NCI-H1694 treated with DMSO at 0.1 percent for 48 hours (cell line): ENCODE measurements at regions not wholly inside any gene's neighbourhood (a gene's known extent, or its start where the extent isn't known, plus 50 kb on each side); places are given as distances from the start of the nearest gene placed in this dataset.

Source experiments
- DNase-seq: peaks from one replicate; lab custom pipeline; 2025; lab: John Stamatoyannopoulos, UW

DNA sequence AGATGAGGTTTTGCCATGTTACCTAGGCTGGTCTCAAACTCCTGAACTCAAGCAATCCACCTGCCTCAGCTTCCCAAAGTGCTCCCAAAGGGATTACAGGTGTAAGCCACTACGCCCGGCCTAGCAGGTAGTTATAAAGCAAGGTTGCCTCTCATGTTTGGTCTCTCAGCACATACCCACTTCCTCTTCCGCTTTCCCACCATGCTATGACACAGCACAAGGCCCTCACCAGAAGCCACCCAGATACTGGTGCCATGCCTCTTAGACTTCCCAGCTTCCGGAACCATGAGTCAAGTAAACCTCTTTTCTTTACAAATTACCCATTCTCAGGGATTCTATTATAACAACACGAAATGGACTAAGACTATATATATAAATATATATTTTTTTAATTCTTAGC, 143.6 kb downstream of the COPRS start:
- DNase-seq = no peak

DNA sequence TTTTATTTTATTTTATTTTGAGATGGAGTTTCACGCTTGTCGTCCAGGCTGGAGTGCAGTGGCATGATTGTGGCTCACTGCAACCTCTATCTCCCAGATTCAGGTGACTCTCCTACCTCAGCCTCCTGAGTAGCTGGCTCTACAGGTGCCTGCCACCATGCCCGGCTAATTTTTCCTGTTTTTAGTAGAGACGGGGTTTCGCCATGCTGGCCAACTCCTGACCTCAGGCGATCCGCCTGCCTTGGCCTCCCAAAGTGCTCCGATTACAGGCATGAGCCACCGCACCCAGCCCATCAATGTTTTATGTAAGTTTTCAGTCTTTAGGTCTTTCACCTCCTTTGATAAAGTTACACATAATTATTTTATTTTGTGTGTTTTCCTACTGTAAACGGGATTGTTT, 154.6 kb downstream of the COPRS start:
- DNase-seq = no peak

DNA sequence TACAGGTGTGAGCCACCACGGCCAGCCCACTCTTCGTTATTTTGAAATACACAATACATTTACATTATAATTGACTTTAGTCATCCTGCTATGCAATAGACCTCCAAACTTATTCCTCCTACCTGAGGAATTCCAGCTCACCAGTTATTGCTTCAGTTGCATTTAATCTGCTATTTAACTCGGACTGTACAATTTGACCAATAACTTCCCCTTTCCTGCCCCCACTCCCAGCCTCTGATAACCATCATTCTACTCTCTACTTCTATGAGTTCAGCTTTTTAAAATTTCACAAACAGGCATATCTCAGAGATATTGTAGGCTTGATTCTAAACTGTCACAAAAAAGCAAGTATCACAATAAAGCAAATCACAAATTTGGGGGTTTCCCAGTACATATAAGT, 157.0 kb downstream of the COPRS start:
- DNase-seq = no peak

DNA sequence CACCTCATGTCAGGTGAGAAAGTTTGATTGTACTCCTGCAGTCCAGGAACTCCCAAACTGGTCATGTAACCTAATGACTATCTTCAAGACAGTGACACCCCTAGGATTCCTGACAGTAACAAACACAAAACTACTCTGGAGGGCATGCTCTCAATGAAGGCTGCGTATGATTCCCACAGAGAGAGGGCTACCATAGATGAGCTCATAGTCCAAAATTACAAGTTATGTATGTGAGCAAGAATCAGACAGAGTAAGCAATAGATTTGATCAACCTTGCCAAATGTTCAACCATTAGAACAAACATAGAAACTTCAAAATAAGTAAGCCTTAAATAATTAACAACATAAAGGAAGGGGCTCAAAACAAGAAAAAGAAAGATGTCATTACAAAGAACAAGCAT, 158.1 kb downstream of the COPRS start:
- DNase-seq = no peak

DNA sequence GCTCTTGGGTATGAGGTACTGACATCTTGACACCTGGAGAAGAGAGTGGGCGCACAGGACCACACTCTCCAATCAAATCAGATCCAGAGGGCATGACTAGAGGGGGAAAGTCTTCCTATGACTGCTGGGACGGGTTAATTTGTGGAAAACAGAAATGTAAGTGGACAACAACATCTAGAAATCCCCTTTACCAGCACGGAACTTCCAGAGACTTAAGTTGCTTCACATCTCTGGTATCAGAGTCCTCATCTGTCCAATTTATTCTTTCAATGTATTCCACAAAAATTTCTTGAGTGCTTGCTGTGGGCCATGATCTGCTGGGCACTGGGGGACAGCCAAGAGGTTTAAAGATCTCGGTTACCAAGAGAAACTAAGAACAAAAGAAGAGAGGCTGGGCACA, 159.2 kb downstream of the COPRS start:
- DNase-seq = no peak

DNA sequence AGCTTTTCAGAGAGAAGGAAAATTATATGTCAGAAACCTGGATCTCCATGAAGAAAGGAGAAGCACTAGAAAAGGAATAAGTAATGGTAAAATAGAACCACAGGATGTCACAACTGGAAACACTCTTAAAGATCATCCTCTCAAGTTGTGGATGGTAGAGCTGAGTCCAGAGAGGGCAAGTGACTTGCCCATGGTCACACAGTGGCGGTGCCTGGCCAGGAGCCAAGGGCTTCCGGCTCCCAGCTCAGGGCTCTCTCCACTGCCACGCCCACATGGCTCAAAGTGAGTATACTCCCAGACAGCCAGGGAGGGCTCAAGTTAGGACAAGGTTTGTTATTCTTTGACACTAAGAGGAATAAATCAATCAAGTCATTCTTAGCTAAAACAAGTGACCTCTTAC, 159.8 kb downstream of the COPRS start:
- DNase-seq = no peak

DNA sequence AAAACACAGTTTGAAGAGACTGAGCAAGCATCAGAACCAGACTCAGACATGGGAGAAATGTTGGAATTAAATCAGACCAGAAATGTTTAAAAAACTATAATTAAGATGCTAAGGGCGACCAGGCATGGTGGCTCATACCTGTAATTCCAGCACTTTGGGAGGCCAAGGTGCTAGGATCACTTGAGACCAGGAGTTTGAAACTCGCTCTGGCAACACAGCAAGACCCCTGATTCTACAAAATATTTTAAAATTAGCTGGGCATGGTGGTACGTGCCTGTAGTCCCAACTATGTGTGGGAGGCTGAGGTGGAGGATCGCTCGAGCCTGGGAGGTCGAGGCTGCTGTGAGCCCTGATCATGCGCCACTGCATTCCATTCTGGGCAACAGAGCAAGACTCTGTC, 160.3 kb downstream of the COPRS start:
- no peak for DNase-seq

DNA sequence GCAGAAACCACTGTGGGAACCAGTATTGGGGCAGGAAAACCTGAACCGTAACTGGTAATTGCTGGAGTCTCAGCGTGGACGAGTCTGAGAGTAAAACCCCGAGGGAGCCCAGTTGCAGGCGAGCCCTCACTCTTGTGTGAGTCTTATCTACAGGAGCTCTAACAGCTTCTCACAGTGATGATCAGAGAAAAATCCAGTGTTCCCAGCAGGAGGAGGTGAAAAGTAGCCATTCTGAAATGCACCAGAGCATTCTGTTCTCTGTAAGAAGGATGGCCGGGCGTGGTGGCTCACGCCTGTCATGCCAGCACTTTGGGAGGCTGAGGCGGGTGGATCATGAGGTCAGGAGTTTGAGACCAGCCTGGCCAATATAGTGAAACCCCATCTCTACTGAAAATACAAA, 161.2 kb downstream of the COPRS start:
- no peak for DNase-seq

DNA sequence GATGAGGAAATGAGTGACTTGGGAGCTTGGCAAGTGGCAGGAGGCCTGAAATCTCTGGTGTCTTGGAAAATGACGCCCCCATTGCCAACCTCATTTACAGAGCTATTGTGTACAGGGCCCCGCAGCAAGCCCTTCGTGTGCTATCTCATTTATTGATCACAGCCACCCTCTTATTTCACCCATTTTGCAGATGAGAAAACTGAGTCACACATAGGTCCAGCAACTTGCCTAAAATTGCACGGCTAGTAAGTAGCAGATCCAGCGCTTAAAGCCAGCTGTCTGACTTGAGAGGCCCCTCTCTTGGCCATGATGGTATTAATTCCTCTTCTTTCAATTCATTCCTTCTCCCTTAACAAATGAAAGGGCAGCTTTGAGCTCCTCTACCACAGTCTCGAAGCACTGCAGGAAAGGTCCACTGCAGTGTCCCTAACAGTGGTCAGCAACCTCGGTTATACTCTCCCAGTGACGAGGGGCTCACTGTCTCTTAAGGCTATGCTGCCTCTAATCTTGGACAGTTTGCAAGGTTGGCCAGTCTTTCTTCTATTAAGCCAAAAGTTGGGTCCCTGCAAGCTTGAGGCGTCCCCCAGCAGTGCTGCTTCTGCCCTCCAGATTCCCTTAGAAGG, 162.2 kb downstream of the COPRS start:
- DNase-seq = no peak

DNA sequence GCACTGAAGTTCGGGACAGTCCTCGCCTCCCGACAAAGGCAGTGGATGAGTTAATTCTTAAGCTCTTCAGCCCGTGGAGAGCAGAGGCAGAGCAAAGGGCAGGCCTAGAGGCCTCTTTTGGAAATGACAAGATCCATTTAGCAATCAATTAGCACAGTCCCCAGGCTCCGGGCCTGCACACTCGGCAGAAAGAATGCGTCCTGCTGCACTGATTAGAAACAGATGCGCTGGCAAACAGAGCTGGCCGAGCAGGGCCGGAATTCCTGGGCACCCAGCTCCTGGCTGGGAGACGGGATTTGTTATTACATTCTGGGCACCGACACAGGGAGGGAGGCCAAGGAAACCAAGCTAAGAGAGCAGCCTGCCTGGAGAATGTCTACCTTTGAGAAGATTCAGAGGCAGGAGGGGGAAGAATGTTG, 162.9 kb downstream of the COPRS start:
- DNase-seq = peak; percentile 24

DNA sequence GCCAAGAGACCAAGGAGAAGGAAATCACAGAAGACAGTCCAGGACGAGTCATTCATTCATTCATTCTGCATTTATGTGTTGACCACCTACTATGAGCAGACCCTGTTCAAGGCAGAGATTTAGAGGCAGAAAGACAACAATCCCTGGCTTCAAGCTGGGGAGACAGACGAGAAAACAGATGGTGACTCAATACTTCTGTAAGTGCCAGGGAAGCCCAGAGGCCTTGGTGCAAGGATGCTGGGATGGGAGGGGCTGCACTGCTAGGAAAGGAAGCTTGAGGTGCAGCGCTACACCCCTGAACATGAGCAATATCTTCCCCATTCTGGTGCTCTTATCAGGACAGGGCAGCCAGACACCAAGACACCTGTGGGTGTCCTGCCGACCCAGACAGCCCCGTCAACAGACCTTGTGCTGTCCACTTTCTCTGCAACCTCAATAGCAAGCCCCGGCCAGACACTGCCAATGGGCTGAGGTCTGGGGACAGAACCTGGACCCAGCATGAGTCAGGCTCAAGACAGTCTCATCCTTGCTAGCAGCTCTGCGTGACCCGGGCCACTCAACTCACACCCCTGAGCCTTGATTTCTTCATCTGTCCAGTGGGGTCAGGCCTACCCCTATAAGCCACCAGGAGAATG, 163.5 kb downstream of the COPRS start:
- no peak for DNase-seq

DNA sequence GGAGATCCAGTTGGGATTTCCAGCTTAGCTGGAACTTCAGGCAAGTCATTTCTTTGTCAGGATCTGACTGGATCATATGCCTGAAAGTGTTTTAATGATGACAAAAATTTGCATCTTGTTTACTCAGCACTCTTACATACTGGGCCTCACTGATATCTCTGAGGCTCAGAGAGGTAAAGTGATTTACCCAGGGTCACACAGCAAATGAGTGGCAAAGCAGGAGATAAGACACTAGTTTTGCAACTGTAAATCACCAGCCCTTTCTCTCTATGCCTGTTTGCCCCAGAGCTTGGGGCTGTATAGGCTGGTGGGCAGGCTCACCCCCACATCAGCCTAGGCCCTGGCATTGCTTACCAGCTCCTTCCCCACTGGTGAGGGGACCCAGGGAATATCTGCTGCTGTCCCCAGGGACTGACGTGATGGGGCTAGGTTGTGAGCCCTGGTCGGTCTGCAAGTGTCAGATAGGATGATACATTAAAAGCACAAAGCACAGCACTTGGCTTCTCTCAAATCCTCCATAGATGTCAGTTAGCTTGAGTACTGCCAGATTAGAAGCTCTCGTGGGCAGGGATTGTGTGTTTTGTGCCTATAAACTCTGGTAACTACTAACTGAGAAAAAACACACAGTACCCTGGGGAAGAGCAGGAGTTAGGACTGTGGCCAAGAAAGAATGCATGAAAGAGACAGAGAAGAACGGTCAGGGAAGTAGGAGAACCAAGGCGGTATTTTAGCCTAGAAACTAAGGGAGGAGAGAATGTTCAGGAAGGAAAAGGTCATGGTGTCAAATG, 165.4 kb downstream of the COPRS start:
- DNase-seq = no peak

DNA sequence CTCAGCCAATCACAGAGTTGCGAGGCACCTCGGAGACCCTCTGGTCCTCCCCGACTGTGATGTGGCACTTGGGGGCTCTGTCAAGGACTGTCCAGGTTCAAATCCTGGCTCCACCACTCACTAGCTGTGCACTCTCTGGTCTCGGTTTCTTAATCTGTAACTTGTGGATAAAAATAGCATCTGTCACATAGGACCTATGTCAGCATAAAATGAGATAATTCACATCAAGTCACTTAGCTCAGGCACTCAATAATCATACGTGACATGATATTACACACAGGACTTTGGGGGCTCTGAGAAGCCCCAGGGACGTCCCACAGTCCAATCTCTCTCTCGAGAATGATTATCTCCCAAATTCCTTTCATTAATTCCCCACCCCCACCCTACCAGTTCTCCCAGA, 166.4 kb downstream of the COPRS start:
- DNase-seq = no peak

DNA sequence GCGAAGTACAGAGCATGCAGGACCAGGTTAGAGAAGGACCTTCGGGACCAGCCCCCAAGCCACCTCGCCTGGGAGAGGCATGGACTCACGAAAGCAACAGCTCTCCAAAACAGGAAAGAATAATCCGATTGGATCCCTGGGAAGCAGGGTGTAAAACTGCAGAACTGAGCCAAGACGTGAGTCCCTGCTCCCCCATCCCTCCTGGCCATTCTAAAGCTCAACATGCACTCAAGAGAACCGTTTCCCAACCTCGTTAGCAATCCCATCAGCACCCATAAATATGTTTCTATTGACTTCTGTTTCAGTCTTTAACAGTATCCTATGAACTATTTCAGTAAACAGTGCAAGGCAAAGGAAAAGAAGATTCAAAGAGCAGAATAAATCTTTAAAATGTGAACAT, 167.0 kb downstream of the COPRS start:
- no peak for DNase-seq

DNA sequence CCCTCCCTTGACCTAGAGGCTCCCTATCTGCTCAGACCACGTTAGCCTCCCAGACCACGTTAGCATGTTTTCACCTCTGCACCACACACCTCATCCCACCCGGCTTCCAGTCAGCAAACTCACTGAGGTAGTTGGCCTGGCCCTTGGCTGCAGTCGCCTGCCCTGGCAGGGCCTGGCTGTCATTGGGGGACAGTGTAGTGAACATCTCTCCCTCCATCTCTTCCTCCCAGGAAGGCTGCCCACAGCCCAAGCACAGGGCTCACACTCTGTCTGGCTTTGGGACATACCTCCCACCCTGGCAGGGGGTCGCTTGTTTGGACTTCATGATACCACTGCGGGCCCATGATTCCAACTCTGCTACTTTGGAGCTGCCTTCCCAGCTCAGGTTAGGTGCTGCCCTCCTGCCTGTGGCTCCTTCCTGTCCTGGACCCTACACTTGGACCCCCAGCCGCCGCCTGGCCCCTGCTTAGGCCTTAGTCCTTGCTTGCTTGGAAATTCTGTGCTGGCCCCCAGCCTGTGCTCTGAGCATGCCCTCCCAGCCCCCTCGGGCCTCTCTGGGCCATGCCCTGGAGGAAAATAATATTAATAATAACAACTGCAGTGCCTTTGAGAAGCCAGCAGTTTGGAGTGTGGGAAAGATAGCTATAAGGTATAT, 167.7 kb downstream of the COPRS start:
- DNase-seq = no peak

DNA sequence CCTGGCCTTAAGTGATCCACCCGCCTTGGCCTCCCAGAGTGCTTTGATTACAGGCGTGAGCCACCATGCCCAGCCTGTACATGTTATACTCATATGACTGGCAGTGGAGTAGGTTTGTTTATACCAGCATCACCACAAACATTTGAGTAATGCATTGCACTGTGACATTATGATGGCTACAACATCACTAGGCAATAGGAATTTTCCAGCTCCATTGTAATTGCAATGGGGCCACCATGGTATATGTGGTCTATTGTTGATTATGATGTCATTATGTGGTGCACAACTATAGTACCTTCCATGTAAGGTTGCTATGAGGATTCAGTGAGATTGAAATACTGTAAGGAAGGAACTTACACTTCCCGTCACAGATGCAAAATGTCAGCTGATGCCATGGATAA, 168.9 kb downstream of the COPRS start:
- no peak for DNase-seq

DNA sequence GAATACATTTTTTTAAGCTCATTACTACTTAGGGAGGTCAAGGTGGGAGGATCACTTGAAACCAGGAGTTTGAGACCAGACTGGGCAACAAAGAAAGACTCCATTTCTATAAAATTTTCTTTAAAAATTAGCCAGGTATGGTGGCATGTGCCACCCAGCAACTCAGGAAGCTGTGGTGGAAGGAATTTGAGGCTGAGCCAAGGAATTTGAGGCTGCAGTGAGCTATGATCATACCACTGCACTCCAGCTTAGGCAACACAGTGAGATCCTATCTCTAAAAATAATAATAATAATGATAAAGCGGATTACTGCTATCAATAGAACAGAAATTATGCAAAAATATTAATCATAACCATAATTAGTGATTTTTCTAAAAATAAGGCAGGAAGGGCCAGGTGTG, 170.3 kb downstream of the COPRS start:
- DNase-seq = no peak

DNA sequence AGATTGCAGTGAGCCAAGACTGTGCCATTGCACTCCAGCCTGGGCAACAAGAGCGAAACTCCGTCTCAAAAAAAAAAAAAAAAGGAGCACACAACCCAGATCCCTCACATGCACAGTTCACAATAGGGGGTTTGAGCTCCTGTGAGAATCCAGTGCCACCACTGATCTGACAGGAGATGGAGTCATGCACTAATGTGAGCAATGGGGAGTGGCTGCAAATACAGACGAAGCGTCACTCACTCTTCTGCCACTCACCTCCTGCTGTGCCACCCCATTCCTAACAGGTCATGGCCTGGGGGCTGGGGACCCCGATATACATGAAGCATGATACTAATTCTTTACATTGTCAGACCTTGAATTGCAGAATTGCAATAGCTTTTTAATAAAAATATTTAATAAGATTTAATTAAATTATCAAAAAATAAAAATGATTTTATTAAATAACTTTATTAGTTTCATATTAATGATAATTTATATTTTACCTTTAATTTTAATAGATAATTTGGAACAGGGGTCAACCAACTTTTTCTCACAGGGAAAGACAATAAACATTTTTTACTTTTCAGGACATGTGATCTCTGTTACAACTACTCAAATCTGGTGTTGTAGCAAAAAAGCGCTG, 171.4 kb downstream of the COPRS start:
- no peak for DNase-seq

DNA sequence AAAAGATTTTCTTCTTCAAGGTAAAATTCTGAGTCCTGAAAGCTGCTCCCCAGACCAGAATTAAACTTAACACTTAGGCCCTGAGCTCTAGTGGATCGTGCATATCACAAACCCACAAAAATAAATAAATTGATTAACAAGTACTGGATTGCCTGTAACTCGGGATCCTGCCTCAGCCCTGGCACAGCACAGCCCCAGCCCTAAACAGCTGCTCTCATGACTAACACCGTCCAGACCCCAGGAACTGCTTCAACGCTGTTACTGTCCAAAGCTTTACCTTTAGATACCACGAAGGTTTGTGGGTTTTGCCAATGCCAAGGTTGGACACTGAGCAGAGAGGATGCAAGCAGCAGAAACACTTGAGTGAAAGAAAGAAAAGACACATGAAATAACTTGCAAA, 172.5 kb downstream of the COPRS start:
- DNase-seq = no peak

DNA sequence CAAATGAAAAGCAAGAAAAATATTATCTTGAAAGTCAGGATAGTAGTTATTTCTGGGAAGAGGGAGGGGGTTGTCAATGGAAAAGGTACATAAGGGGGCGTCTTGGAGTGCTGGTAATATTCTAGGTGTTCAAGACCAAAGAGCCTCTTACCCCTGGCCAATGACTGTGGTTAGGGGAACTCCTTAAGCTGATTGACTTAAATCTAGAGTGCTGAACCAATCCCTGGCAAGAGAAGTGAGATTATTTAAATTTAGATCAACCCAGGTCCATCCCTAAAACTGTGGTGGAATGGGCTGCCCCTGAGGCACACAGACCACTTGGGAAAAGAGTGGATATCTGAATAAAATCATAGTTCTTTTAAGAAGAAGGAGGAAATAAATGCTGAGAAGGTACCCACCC, 174.1 kb downstream of the COPRS start:
- no peak for DNase-seq

DNA sequence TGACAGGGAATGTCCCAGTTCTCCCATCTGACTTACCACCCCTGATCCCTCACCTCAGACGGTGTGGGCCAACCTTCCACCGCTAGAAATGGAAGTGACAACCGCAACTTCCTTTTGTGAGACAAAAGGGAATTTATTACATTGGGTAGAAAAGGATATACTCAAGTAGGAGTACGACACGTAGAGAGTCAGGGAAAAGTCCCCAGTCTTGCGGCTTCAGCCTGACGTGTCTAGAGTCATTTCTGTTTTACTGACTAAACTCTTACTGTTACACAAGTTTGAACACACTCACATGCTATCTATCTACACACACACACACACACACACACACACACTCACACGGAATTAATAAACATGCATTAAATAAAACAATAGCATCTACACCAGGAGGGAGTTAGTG, 178.9 kb downstream of the COPRS start:
- no peak for DNase-seq

DNA sequence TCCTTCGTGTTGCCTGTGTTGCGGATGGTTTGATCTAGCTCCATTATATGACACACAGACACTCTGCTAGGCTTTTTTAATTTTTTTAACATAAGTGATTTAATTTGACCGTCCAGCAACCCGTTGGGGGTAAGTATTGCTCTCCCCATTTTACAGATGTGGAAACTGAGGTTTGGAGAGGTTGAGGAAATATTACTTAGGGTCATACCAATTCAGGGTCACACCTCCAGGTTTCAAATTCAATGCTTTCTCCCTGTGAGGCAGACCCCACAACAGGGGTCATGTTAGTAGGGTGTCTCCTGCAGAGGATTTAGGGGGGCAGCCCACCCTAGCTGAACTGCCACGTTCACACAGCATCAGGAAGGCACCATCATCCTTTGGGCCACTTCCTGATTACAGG, 179.4 kb downstream of the COPRS start:
- DNase-seq = no peak

DNA sequence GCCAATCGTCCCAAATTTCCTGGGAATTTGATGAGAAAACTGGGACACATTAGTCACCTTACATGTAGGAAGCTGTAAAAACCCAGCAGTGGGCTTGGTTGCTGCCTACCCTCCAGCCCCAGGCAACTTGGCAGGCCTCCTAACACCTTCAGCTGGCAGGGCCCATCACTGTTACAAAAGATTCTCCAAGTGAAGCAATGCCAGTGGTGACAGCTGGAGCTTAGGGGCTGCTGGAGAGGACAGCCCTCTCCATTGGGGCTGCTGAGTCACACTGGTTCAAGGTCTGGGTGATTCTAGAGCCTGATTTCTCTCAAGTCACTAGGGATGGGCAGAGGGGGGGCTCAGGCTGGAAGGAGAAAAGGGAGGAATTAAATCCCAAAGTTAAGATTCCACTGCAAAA, 180.6 kb downstream of the COPRS start:
- peak; percentile 77 for DNase-seq
